ENCODE measurements at regions not wholly inside any gene's neighbourhood (a gene's known extent, or its start where the extent isn't known, plus 50 kb on each side); places are given as distances from the start of the nearest gene placed in this dataset.

DNA sequence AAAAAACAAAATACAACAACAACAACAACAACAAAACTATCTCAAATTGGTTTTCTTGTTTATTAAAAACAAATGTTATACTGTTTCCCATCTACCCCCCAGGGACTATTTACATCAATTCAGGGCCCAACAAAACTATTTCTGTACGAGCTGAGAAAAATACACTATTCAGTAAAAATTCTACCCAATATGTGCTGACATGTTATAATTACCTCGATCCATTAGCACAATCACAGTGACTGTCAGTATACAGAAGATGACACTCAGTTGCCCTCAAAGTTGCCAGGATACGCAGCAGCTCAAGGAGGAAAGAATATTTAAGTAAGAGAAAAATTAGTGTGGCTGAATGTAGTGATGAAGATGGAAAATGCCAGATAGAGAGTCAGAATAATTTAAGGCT lies 150.1 kb downstream of the COX18 start:
- Histone ChIP-seq H3K27ac (ENCODE audit: low read depth in 2 of 2, low read length in 2 of 2) (no peak overlapping the region), H3K36me3 (ENCODE audit: control insufficient read depth in 2 of 2, insufficient read depth in 2 of 2, low read length in 2 of 2) (no peaks in the 10 kb centered on the region), H3K9ac (ENCODE audit: low read depth in 1 of 2, low read length in 2 of 2) (no peak overlapping the region), H3K4me3 (ENCODE audit: low read length in 2 of 2) (no peak overlapping the region), H3K9me3 (ENCODE audit: control insufficient read depth in 2 of 2, low read length in 2 of 2) (no peaks in the 10 kb centered on the region), H3K4me1 (ENCODE audit: control insufficient read depth in 2 of 2, insufficient read depth in 2 of 2, low read length in 2 of 2) (no peaks in the 10 kb centered on the region), H3K27me3 (ENCODE audit: control insufficient read depth in 2 of 2, insufficient read depth in 2 of 2, low read length in 2 of 2) (no peaks in the 10 kb centered on the region)

DNA sequence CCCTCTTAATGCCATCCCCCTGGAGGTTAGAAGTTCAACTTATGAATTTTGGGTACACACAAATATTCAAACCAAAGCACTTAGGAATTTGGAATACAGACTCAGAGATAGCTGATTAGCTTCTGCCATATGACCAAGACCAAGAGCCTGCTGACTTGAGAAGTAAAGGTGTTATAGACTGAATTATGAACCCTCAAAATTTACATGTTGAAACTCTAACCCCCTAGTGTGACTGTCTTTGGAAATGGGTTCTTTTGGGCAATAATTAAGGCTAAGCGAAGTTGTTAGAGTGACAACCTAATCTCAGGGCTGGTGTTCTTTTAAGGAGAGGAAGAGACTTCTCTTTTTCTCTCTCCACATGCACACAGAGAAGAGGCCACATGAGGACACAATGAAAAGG lies 151.2 kb downstream of the COX18 start:
- Histone ChIP-seq H3K9me3 (ENCODE audit: control insufficient read depth in 2 of 2, low read length in 2 of 2) (no peaks in the 10 kb centered on the region), H3K27ac (ENCODE audit: low read depth in 2 of 2, low read length in 2 of 2) (no peak overlapping the region), H3K4me3 (ENCODE audit: low read length in 2 of 2) (no peak overlapping the region), H3K27me3 (ENCODE audit: control insufficient read depth in 2 of 2, insufficient read depth in 2 of 2, low read length in 2 of 2) (no peaks in the 10 kb centered on the region), H3K36me3 (ENCODE audit: control insufficient read depth in 2 of 2, insufficient read depth in 2 of 2, low read length in 2 of 2) (no peaks in the 10 kb centered on the region), H3K9ac (ENCODE audit: low read depth in 1 of 2, low read length in 2 of 2) (no peak overlapping the region), H3K4me1 (ENCODE audit: control insufficient read depth in 2 of 2, insufficient read depth in 2 of 2, low read length in 2 of 2) (no peaks in the 10 kb centered on the region)

DNA sequence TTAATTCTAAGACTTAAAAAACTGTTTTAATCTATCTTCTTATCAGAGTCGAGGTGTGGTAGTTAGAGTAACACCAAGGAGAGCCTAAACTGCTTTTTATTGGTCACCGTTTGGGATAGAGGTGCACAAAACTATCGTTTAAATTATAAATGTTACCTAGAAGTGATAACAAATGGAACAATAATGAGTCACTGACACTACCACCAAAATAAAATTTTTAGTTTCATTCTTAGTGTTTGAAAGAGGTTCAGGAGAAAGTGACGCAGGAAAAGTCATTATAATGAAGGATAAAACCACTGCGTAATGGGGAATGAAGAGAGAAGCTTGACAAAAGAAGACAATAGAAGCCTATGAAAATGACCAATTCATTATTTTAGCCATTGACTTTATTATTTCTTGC lies 158.2 kb downstream of the COX18 start:
- H3K4me3 ChIP-seq (ENCODE audit: low read length in 2 of 2), result no peak overlapping the region
- H3K36me3 ChIP-seq (ENCODE audit: control insufficient read depth in 2 of 2, insufficient read depth in 2 of 2, low read length in 2 of 2), result no peaks in the 10 kb centered on the region
- no peaks in the 10 kb centered on the region for H3K4me1 ChIP-seq (ENCODE audit: control insufficient read depth in 2 of 2, insufficient read depth in 2 of 2, low read length in 2 of 2)
- H3K27me3 ChIP-seq (ENCODE audit: control insufficient read depth in 2 of 2, insufficient read depth in 2 of 2, low read length in 2 of 2), result no peaks in the 10 kb centered on the region
- no peaks in the 10 kb centered on the region for H3K9me3 ChIP-seq (ENCODE audit: control insufficient read depth in 2 of 2, low read length in 2 of 2)
- no peak overlapping the region for H3K27ac ChIP-seq (ENCODE audit: low read depth in 2 of 2, low read length in 2 of 2)
- H3K9ac ChIP-seq (ENCODE audit: low read depth in 1 of 2, low read length in 2 of 2), result no peak overlapping the region

DNA sequence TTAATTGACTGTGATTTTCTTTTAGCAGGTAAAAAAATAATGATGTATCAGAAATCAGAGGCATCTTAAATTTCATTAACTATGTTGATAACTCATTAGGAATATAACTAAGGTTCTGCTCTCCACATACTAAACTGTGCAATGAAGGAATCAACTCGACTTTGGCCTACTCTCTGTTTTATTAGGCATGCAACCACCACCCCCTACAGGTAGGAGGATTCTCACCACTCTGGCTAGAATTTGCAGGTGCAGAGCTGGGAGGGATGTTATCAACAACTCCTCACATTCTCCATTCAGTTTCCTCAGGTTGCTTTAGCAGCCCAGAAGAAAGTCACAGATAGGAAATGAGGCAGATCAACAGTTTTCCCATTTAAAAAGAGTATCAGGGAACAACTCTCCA lies 160.1 kb downstream of the COX18 start:
- no peaks in the 10 kb centered on the region for H3K9me3 ChIP-seq (ENCODE audit: control insufficient read depth in 2 of 2, low read length in 2 of 2)
- H3K4me3 ChIP-seq (ENCODE audit: low read length in 2 of 2), result no peak overlapping the region
- H3K27ac ChIP-seq (ENCODE audit: low read depth in 2 of 2, low read length in 2 of 2), result no peak overlapping the region
- H3K4me1 ChIP-seq (ENCODE audit: control insufficient read depth in 2 of 2, insufficient read depth in 2 of 2, low read length in 2 of 2), result no peaks in the 10 kb centered on the region
- H3K27me3 ChIP-seq (ENCODE audit: control insufficient read depth in 2 of 2, insufficient read depth in 2 of 2, low read length in 2 of 2), result no peaks in the 10 kb centered on the region
- H3K9ac ChIP-seq (ENCODE audit: low read depth in 1 of 2, low read length in 2 of 2), result no peak overlapping the region
- no peaks in the 10 kb centered on the region for H3K36me3 ChIP-seq (ENCODE audit: control insufficient read depth in 2 of 2, insufficient read depth in 2 of 2, low read length in 2 of 2)

DNA sequence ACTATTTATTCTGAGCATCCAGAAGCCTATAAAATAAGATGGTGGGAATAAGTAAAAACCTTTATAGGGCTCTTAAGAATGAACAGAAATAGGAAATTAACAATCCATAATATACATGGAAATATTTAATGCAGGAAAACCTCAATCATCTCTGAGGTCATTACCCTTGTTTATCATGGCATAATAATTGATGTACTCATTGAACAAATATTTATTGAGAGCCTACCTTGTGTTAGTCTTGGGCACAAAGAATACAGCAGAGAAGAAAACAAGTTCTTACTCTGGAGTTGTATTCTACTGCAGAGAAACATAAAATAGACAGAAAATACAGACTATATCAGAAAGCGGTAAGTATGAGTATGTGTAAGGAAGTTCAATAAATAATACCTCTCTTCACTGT lies 167.2 kb downstream of the COX18 start:
- H3K9ac ChIP-seq (ENCODE audit: low read depth in 1 of 2, low read length in 2 of 2), result no peak overlapping the region
- no peaks in the 10 kb centered on the region for H3K4me1 ChIP-seq (ENCODE audit: control insufficient read depth in 2 of 2, insufficient read depth in 2 of 2, low read length in 2 of 2)
- H3K4me3 ChIP-seq (ENCODE audit: low read length in 2 of 2), result no peak overlapping the region
- no peaks in the 10 kb centered on the region for H3K27me3 ChIP-seq (ENCODE audit: control insufficient read depth in 2 of 2, insufficient read depth in 2 of 2, low read length in 2 of 2)
- no peaks in the 10 kb centered on the region for H3K9me3 ChIP-seq (ENCODE audit: control insufficient read depth in 2 of 2, low read length in 2 of 2)
- H3K36me3 ChIP-seq (ENCODE audit: control insufficient read depth in 2 of 2, insufficient read depth in 2 of 2, low read length in 2 of 2), result no peaks in the 10 kb centered on the region
- no peak overlapping the region for H3K27ac ChIP-seq (ENCODE audit: low read depth in 2 of 2, low read length in 2 of 2)

DNA sequence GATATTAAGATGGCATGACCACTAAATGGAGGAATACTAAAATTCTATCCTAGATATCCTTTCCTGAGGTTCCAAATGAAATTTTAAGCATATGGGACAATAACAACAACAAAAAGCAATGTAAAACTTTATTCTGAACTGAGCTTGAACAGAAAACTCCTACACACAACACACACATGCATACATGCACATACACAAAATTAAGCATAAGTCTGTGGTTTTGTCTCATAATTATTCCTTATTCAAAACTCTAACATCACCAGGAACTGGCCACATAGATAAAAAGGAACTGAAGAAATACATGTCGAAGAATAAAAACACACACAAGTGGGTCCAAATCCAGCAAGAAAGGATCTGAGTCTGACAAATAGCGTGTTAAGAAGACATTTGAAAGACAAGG lies 168.0 kb downstream of the COX18 start:
- Histone ChIP-seq H3K4me1 (ENCODE audit: control insufficient read depth in 2 of 2, insufficient read depth in 2 of 2, low read length in 2 of 2) (no peaks in the 10 kb centered on the region), H3K27ac (ENCODE audit: low read depth in 2 of 2, low read length in 2 of 2) (no peak overlapping the region), H3K9me3 (ENCODE audit: control insufficient read depth in 2 of 2, low read length in 2 of 2) (no peaks in the 10 kb centered on the region), H3K27me3 (ENCODE audit: control insufficient read depth in 2 of 2, insufficient read depth in 2 of 2, low read length in 2 of 2) (no peaks in the 10 kb centered on the region), H3K36me3 (ENCODE audit: control insufficient read depth in 2 of 2, insufficient read depth in 2 of 2, low read length in 2 of 2) (no peaks in the 10 kb centered on the region), H3K9ac (ENCODE audit: low read depth in 1 of 2, low read length in 2 of 2) (no peak overlapping the region), H3K4me3 (ENCODE audit: low read length in 2 of 2) (no peak overlapping the region)

DNA sequence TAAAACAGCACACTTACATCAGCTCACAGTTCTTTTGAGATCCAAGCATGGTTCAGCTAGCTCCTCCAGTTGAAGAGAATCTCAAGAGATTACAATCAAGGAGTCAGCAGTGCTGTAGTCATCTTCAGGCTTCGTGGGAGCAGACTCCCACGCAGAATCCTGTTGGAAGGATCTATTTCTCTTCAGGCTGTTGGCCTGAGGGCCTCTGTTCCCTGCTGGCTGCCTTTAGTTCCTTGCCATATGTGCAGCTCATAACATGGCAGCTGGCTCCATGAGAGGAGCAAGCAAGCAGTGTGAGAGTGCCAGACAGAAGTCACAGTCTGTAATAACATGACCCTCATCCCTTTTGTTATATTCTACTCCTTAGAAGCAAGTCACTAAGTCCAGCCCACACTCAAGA lies 168.6 kb downstream of the COX18 start:
- no peaks in the 10 kb centered on the region for H3K36me3 ChIP-seq (ENCODE audit: control insufficient read depth in 2 of 2, insufficient read depth in 2 of 2, low read length in 2 of 2)
- H3K4me3 ChIP-seq (ENCODE audit: low read length in 2 of 2), result no peak overlapping the region
- no peak overlapping the region for H3K9ac ChIP-seq (ENCODE audit: low read depth in 1 of 2, low read length in 2 of 2)
- no peak overlapping the region for H3K27ac ChIP-seq (ENCODE audit: low read depth in 2 of 2, low read length in 2 of 2)
- H3K9me3 ChIP-seq (ENCODE audit: control insufficient read depth in 2 of 2, low read length in 2 of 2), result no peaks in the 10 kb centered on the region
- H3K4me1 ChIP-seq (ENCODE audit: control insufficient read depth in 2 of 2, insufficient read depth in 2 of 2, low read length in 2 of 2), result no peaks in the 10 kb centered on the region
- no peaks in the 10 kb centered on the region for H3K27me3 ChIP-seq (ENCODE audit: control insufficient read depth in 2 of 2, insufficient read depth in 2 of 2, low read length in 2 of 2)

DNA sequence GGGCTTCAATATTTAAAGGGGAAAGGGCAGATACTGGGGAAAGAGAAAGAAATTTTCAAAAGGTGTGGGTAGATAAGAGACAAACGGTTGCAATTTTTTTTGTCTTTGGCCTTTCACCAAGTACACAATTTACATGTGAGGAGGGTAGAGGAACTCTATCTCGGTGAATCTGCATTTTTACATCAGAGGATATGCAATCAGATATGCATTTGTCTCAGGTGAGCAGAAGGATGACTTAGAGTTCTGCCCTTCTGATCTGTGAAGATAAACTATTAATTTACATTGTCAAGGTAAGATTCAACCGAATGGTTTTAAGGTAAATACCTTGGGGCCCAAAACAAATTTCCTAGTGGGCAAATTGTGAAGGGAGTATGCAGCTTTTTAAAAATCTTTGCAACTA lies 169.9 kb downstream of the COX18 start:
- H3K36me3 ChIP-seq (ENCODE audit: control insufficient read depth in 2 of 2, insufficient read depth in 2 of 2, low read length in 2 of 2), result no peaks in the 10 kb centered on the region
- H3K9me3 ChIP-seq (ENCODE audit: control insufficient read depth in 2 of 2, low read length in 2 of 2), result no peaks in the 10 kb centered on the region
- no peaks in the 10 kb centered on the region for H3K4me1 ChIP-seq (ENCODE audit: control insufficient read depth in 2 of 2, insufficient read depth in 2 of 2, low read length in 2 of 2)
- H3K27me3 ChIP-seq (ENCODE audit: control insufficient read depth in 2 of 2, insufficient read depth in 2 of 2, low read length in 2 of 2), result no peaks in the 10 kb centered on the region
- H3K27ac ChIP-seq (ENCODE audit: low read depth in 2 of 2, low read length in 2 of 2), result no peak overlapping the region
- no peak overlapping the region for H3K9ac ChIP-seq (ENCODE audit: low read depth in 1 of 2, low read length in 2 of 2)
- H3K4me3 ChIP-seq (ENCODE audit: low read length in 2 of 2), result no peak overlapping the region

DNA sequence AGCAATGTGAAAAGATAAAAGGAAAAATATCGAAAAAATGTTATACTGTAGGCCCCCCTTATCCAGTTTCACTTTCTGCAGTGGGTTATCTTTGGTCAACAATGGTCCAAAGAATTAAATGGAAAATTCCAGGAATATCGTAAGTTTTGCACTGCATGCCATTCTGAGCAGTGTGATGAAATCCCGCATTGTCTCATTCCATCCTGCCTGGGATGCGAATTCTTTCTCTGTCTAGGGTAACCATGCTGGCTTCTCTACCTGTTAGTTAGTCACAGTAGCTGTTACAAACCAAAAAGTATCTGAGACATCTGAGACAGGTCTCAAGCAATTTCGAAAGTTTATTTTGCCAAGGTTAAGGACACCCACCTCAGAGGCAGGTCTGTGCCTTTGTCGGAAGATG lies 170.3 kb downstream of the COX18 start:
- H3K36me3 ChIP-seq (ENCODE audit: control insufficient read depth in 2 of 2, insufficient read depth in 2 of 2, low read length in 2 of 2), result no peaks in the 10 kb centered on the region
- no peak overlapping the region for H3K4me3 ChIP-seq (ENCODE audit: low read length in 2 of 2)
- H3K4me1 ChIP-seq (ENCODE audit: control insufficient read depth in 2 of 2, insufficient read depth in 2 of 2, low read length in 2 of 2), result no peaks in the 10 kb centered on the region
- no peaks in the 10 kb centered on the region for H3K27me3 ChIP-seq (ENCODE audit: control insufficient read depth in 2 of 2, insufficient read depth in 2 of 2, low read length in 2 of 2)
- no peaks in the 10 kb centered on the region for H3K9me3 ChIP-seq (ENCODE audit: control insufficient read depth in 2 of 2, low read length in 2 of 2)
- H3K27ac ChIP-seq (ENCODE audit: low read depth in 2 of 2, low read length in 2 of 2), result no peak overlapping the region
- H3K9ac ChIP-seq (ENCODE audit: low read depth in 1 of 2, low read length in 2 of 2), result no peak overlapping the region

DNA sequence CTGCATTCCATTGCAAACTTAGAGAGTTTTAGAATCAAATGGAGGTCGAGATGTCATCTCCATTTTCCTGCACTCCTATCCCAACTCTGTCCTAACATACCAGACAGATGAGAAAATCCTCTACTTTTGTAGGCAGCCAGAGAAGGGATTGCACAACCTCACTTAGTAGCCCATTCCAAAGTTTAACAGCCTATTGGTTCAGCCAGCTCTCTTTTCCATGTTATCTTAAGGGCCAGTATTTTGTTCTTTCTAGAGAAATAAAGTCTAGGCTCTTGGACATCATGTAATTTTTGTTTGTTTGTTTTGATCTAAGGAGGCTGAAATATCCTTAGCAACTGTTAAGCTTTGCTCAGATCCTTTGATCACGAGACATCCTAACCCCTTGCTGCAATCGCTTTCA lies 173.0 kb downstream of the COX18 start:
- H3K9ac ChIP-seq (ENCODE audit: low read depth in 1 of 2, low read length in 2 of 2), result no peak overlapping the region
- no peaks in the 10 kb centered on the region for H3K36me3 ChIP-seq (ENCODE audit: control insufficient read depth in 2 of 2, insufficient read depth in 2 of 2, low read length in 2 of 2)
- H3K27ac ChIP-seq (ENCODE audit: low read depth in 2 of 2, low read length in 2 of 2), result no peak overlapping the region

DNA sequence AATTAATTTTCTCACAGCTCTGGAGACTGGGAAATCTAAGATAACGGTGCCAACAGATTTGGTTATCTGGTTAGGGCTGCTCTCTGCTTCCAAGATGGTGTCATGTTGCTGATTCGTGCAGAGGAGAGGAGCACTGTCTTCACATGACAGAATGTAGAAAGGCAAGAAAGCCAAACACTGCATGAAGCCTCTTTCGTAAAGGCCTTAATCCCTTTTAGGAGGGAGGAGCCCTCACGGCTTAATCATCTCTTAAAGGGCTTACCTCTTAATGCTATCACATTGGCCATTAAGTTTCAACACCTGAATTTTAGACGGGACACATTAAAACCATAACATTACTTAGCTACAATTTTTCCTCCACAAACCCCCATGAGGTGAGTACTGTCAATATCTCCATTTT lies 174.1 kb downstream of the COX18 start:
- Histone ChIP-seq H3K36me3 (ENCODE audit: control insufficient read depth in 2 of 2, insufficient read depth in 2 of 2, low read length in 2 of 2) (no peaks in the 10 kb centered on the region), H3K4me1 (ENCODE audit: control insufficient read depth in 2 of 2, insufficient read depth in 2 of 2, low read length in 2 of 2) (no peaks in the 10 kb centered on the region), H3K9me3 (ENCODE audit: control insufficient read depth in 2 of 2, low read length in 2 of 2) (no peaks in the 10 kb centered on the region), H3K27me3 (ENCODE audit: control insufficient read depth in 2 of 2, insufficient read depth in 2 of 2, low read length in 2 of 2) (no peaks in the 10 kb centered on the region), H3K27ac (ENCODE audit: low read depth in 2 of 2, low read length in 2 of 2) (no peak overlapping the region), H3K4me3 (ENCODE audit: low read length in 2 of 2) (no peak overlapping the region), H3K9ac (ENCODE audit: low read depth in 1 of 2, low read length in 2 of 2) (no peak overlapping the region)

More for the DNA sequence above, 173.0 kb downstream of the COX18 start:
- Histone ChIP-seq H3K4me1 (ENCODE audit: control insufficient read depth in 2 of 2, insufficient read depth in 2 of 2, low read length in 2 of 2) (no peaks in the 10 kb centered on the region), H3K4me3 (ENCODE audit: low read length in 2 of 2) (no peak overlapping the region), H3K27me3 (ENCODE audit: control insufficient read depth in 2 of 2, insufficient read depth in 2 of 2, low read length in 2 of 2) (no peaks in the 10 kb centered on the region), H3K9me3 (ENCODE audit: control insufficient read depth in 2 of 2, low read length in 2 of 2) (no peaks in the 10 kb centered on the region)
